ENCODE measurements at regions not wholly inside any gene's neighbourhood (a gene's known extent, or its start where the extent isn't known, plus 50 kb on each side); places are given as distances from the start of the nearest gene placed in this dataset.

GRCh38 chr3:75115695-75116094, 501.2 kb upstream of the CNTN3 start:
- H3K4me3 ChIP-seq (ENCODE audit: low read depth, low read length), result no peak overlapping the region
- no peak for DNase-seq (ENCODE audit: low read depth)
- TF ChIP-seq CTCF (conservative IDR thresholded peaks at IDR 0.05; ENCODE audit: low read depth, low read length), result no peak

GRCh38 chr3:75118779-75119178, 504.3 kb upstream of the CNTN3 start:
- DNase-seq (ENCODE audit: low read depth), result no peak
- H3K4me3 ChIP-seq (ENCODE audit: low read depth, low read length), result no peak overlapping the region
- TF ChIP-seq CTCF (conservative IDR thresholded peaks at IDR 0.05; ENCODE audit: low read depth, low read length), result no peak

GRCh38 chr3:75126556-75126955, 512.1 kb upstream of the CNTN3 start:
- no peak for DNase-seq (ENCODE audit: low read depth)
- no peak for TF ChIP-seq CTCF (conservative IDR thresholded peaks at IDR 0.05; ENCODE audit: low read depth, low read length)

GRCh38 chr3:75129101-75129500, 514.6 kb upstream of the CNTN3 start:
- no peak for TF ChIP-seq CTCF (conservative IDR thresholded peaks at IDR 0.05; ENCODE audit: low read depth, low read length)
- DNase-seq (ENCODE audit: low read depth), result no peak
- H3K4me3 ChIP-seq (ENCODE audit: low read depth, low read length), result no peak overlapping the region

More at GRCh38 chr3:75126556-75126955, 512.1 kb upstream of the CNTN3 start:
- no peak overlapping the region for H3K4me3 ChIP-seq (ENCODE audit: low read depth, low read length)

- no peak for TF ChIP-seq CTCF (conservative IDR thresholded peaks at IDR 0.05; ENCODE audit: low read depth, low read length)
- H3K4me3 ChIP-seq (ENCODE audit: low read depth, low read length), result no peak overlapping the region
- DNase-seq (ENCODE audit: low read depth), result no peak
These were observed 521.8 kb upstream of the CNTN3 start for GRCh38 chr3:75136100-75136897.

- TF ChIP-seq CTCF (conservative IDR thresholded peaks at IDR 0.05; ENCODE audit: low read depth, low read length), result no peak
- DNase-seq (ENCODE audit: low read depth), result no peak
These were observed 523.9 kb upstream of the CNTN3 start for GRCh38 chr3:75138345-75138744.

More at GRCh38 chr3:75138345-75138744, 523.9 kb upstream of the CNTN3 start:
- no peak overlapping the region for H3K4me3 ChIP-seq (ENCODE audit: low read depth, low read length)
